Hepatocyte (in vitro differentiated cells): ENCODE measurements at regions not wholly inside any gene's neighbourhood (a gene's known extent, or its start where the extent isn't known, plus 50 kb on each side); places are given as distances from the start of the nearest gene placed in this dataset.

ENCODE experiments used
- DNase-seq: peaks from one replicate; pipeline ENCODE4 v3.0.0-alpha.2; 2016; ENCODE audit warnings: low spot score
- H2AFZ ChIP-seq: fragments of 200-600 bp; sonication (generic); 2 replicates; pipeline ENCODE4 v1.6.0; 2016; ENCODE audit warnings: antibody characterized with exemption, mild to moderate bottlenecking
- H3K27ac ChIP-seq: fragments of 200-600 bp; sonication (generic); 2 replicates; pipeline ENCODE4 v1.5.1; 2016; ENCODE audit warnings: mild to moderate bottlenecking
- H3K27me3 ChIP-seq: fragments of 200-600 bp; sonication (generic); 2 replicates; pipeline ENCODE4 v1.6.1; 2016
- H3K36me3 ChIP-seq: fragments of 200-600 bp; sonication (generic); replicated peaks from 2 replicates; pipeline ENCODE4 v1.5.1; 2016; ENCODE audit warnings: low read depth; ENCODE audit not compliant: insufficient read depth
- H3K4me1 ChIP-seq: fragments of 200-600 bp; sonication (generic); 2 replicates; pipeline ENCODE4 v1.5.1; 2016; ENCODE audit warnings: mild to moderate bottlenecking, moderate library complexity; ENCODE audit not compliant: insufficient read depth
- H3K4me2 ChIP-seq: fragments of 200-600 bp; sonication (generic); 2 replicates; pipeline ENCODE4 v1.6.0; 2016
- H3K4me3 ChIP-seq: fragments of 200-600 bp; sonication (generic); 2 replicates; pipeline ENCODE4 v1.5.1; 2016; ENCODE audit warnings: mild to moderate bottlenecking
- H3K79me2 ChIP-seq: fragments of 200-600 bp; sonication (generic); 2 replicates; pipeline ENCODE4 v1.6.0; 2017; ENCODE audit warnings: mild to moderate bottlenecking
- H3K9me2 ChIP-seq: fragments of 200-600 bp; sonication (generic); replicated peaks from 2 replicates; pipeline ENCODE4 v1.6.0; 2017; ENCODE audit warnings: mild to moderate bottlenecking; ENCODE audit not compliant: insufficient read depth
- H3K9me3 ChIP-seq: fragments of 200-600 bp; sonication (generic); 2 replicates; pipeline ENCODE4 v1.5.1; 2016; ENCODE audit warnings: low read depth, mild to moderate bottlenecking
- H4K20me1 ChIP-seq: fragments of 200-600 bp; sonication (generic); 2 replicates; pipeline ENCODE4 v1.6.0; 2016; ENCODE audit warnings: mild to moderate bottlenecking; ENCODE audit not compliant: insufficient read depth, poor library complexity, severe bottlenecking
- CTCF ChIP-seq: fragments of 200-600 bp; sonication (generic); IDR thresholded peaks from 2 replicates; pipeline ENCODE4 v1.5.1; 2016; ENCODE audit warnings: antibody characterized with exemption, mild to moderate bottlenecking; ENCODE audit not compliant: poor library complexity
- EZH2 ChIP-seq: fragments of 200-600 bp; sonication (generic); IDR thresholded peaks from 2 replicates; pipeline ENCODE4 v1.6.1; 2016; ENCODE audit warnings: antibody characterized with exemption, mild to moderate bottlenecking, borderline replicate concordance
- EZH2phosphoT487 ChIP-seq: fragments of 200-600 bp; sonication (generic); IDR thresholded peaks from one replicate; pipeline ENCODE4 v1.6.1; 2018; ENCODE audit warnings: antibody characterized with exemption, mild to moderate bottlenecking, low read depth, moderate library complexity; ENCODE audit not compliant: unreplicated experiment, severe bottlenecking
- WGBS: methylation state at CpG from one replicate; pipeline ENCODE4 v1.1.6; 2016; ENCODE audit warnings: low lambda C conversion rate; ENCODE audit errors: missing lambda C conversion rate; 5-methylcytosine and 5-hydroxymethylcytosine counted together

- H3K4me2 ChIP-seq: no peak overlapping the region
- WGBS: 85% methylated on average over 9 of the region's 9 CpGs
- TF ChIP-seq CTCF: no peak
- TF ChIP-seq EZH2phosphoT487: no peak
- TF ChIP-seq EZH2: no peak
- DNase-seq: no peak
- H3K36me3 ChIP-seq: no peaks in the 10 kb centered on the region
- H2AFZ ChIP-seq: no peak overlapping the region
- no peaks in the 10 kb centered on the region for H3K4me1 ChIP-seq
- H3K79me2 ChIP-seq: no peaks in the 10 kb centered on the region
- H3K9me3 ChIP-seq: no peaks in the 10 kb centered on the region
- H3K4me3 ChIP-seq: no peak overlapping the region
- H4K20me1 ChIP-seq: no peaks in the 10 kb centered on the region
- no peak overlapping the region for H3K27ac ChIP-seq
- no peaks in the 10 kb centered on the region for H3K27me3 ChIP-seq
- no peaks in the 10 kb centered on the region for H3K9me2 ChIP-seq
Observed at GRCh38 chr2:239846789-239847676, 178.1 kb downstream of the NDUFA10 start.

GRCh38 chr2:239845968-239846367, 179.2 kb downstream of the NDUFA10 start:
- Histone ChIP-seq H3K27me3 (no peaks in the 10 kb centered on the region), H3K36me3 (no peaks in the 10 kb centered on the region), H3K4me2 (no peak overlapping the region), H3K4me3 (no peak overlapping the region), H4K20me1 (no peaks in the 10 kb centered on the region), H3K9me3 (no peaks in the 10 kb centered on the region), H3K27ac (no peak overlapping the region), H2AFZ (no peak overlapping the region), H3K79me2 (no peaks in the 10 kb centered on the region), H3K9me2 (no peaks in the 10 kb centered on the region), H3K4me1 (no peaks in the 10 kb centered on the region)
- TF ChIP-seq EZH2: no peak
- TF ChIP-seq EZH2phosphoT487: no peak
- TF ChIP-seq CTCF: no peak
- DNase-seq: no peak

- 74% methylated on average over 5 of the region's 5 CpGs for WGBS
- Histone ChIP-seq H3K4me1 (no peaks in the 10 kb centered on the region), H3K79me2 (no peaks in the 10 kb centered on the region), H3K27me3 (no peaks in the 10 kb centered on the region), H3K9me3 (no peaks in the 10 kb centered on the region), H3K27ac (no peak overlapping the region), H2AFZ (no peak overlapping the region), H3K9me2 (no peaks in the 10 kb centered on the region), H4K20me1 (no peaks in the 10 kb centered on the region), H3K36me3 (no peaks in the 10 kb centered on the region), H3K4me3 (no peak overlapping the region), H3K4me2 (no peak overlapping the region)
- peak; percentile 1 for DNase-seq
- TF ChIP-seq EZH2phosphoT487 (no peak), CTCF (no peak), EZH2 (no peak)
Observed at GRCh38 chr2:239839306-239839705, 185.8 kb downstream of the NDUFA10 start.
